IPS DF 6.9 (cell line): ENCODE measurements at regions not wholly inside any gene's neighbourhood (a gene's known extent, or its start where the extent isn't known, plus 50 kb on each side); places are given as distances from the start of the nearest gene placed in this dataset.
"Not testable (repeated sequence)": the region's sequence is repeated elsewhere in the genome, so short reads cannot be mapped to it uniquely, and the experiment has no call there.

Experiments
- DNase-seq: peaks from one replicate; pipeline ENCODE4 v3.0.0-alpha.2; 2013; ENCODE audit warnings: low read depth, low spot score
- H3K27ac ChIP-seq: one replicate; pipeline ENCODE4 v1.5.1; 2013; ENCODE audit warnings: low read length, control low read depth
- H3K27me3 ChIP-seq: 2 replicates; pipeline ENCODE4 v1.6.1; 2013; ENCODE audit warnings: mild to moderate bottlenecking, low read length; ENCODE audit not compliant: control insufficient read depth, insufficient read depth
- H3K36me3 ChIP-seq: 2 replicates; pipeline ENCODE4 v1.6.1; 2013; ENCODE audit warnings: low read length; ENCODE audit not compliant: control insufficient read depth, insufficient read depth
- H3K4me1 ChIP-seq: 2 replicates; pipeline ENCODE4 v1.6.1; 2013; ENCODE audit warnings: low read length; ENCODE audit not compliant: control insufficient read depth, insufficient read depth
- H3K4me3 ChIP-seq: 2 replicates; pipeline ENCODE4 v1.5.1; 2013; ENCODE audit warnings: mild to moderate bottlenecking, low read length
- H3K9me3 ChIP-seq: 2 replicates; pipeline ENCODE4 v1.6.1; 2013; ENCODE audit warnings: low read length, inconsistent platforms; ENCODE audit not compliant: control insufficient read depth, insufficient read depth
- WGBS: extraction: QIAGEN DNeasy Blood & Tissue Kit; methylation state at CpG from one replicate; pipeline ENCODE4 v1.1.7; 2013; ENCODE audit warnings: mixed read lengths, missing lambda C conversion rate; ENCODE audit not compliant: insufficient read length, insufficient coverage; 5-methylcytosine and 5-hydroxymethylcytosine counted together

GRCh38 chr15:20187370-20188355 is 353.9 kb downstream of the GOLGA6L6 start:
- WGBS: no CpG with 5 or more reads among the region's 1 CpG
- DNase-seq, H3K27me3 ChIP-seq, H3K36me3 ChIP-seq, H3K27ac ChIP-seq, H3K4me1 ChIP-seq, H3K4me3 ChIP-seq: not testable (repeated sequence)
- H3K9me3 ChIP-seq: peaks cover 11% of the 10 kb centered on the region

DNA sequence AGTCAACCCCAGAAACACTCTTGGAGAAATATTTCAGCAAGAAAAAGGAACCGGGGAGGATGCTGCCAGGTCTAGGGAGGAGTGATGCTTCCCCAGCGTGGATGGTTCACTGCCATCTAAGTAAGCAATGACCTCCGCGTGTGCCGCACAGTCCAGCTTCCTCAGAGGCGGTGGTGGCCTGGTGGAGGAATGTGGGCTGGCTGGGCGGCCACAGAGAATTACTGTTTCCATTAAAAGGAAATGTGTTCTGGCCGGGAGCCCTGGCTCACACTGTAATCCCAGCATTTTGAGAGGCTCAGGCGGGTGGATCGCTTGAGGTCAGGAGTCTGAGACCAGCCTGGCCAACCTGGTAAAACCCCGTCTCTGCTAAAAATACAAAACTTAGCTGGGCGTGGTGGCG is 356.7 kb downstream of the GOLGA6L6 start:
- H3K36me3 ChIP-seq, H3K27me3 ChIP-seq, DNase-seq, H3K4me1 ChIP-seq, H3K9me3 ChIP-seq, H3K27ac ChIP-seq, H3K4me3 ChIP-seq: not testable (repeated sequence)
- WGBS: no CpG with 5 or more reads among the region's 13 CpGs

GRCh38 chr15:20168221-20168620 is 373.4 kb downstream of the GOLGA6L6 start:
- H3K4me3 ChIP-seq, H3K4me1 ChIP-seq, H3K27ac ChIP-seq, DNase-seq, H3K36me3 ChIP-seq, H3K27me3 ChIP-seq, H3K9me3 ChIP-seq: not testable (repeated sequence)
- WGBS: no CpG with 5 or more reads among the region's 33 CpGs

- WGBS: no CpG with 5 or more reads among the region's 9 CpGs
- H3K4me1 ChIP-seq, H3K9me3 ChIP-seq, H3K36me3 ChIP-seq, DNase-seq, H3K27me3 ChIP-seq, H3K4me3 ChIP-seq, H3K27ac ChIP-seq: not testable (repeated sequence)
Measured at GRCh38 chr15:20153528-20153927, 388.1 kb downstream of the GOLGA6L6 start.

GRCh38 chr15:20148679-20149078 is 392.9 kb downstream of the GOLGA6L6 start:
- not testable (repeated sequence) for H3K27me3 ChIP-seq, H3K4me3 ChIP-seq, DNase-seq, H3K36me3 ChIP-seq, H3K4me1 ChIP-seq, H3K9me3 ChIP-seq, H3K27ac ChIP-seq
- WGBS: no CpG with 5 or more reads among the region's 14 CpGs

GRCh38 chr15:20148008-20148407 is 393.6 kb downstream of the GOLGA6L6 start:
- H3K27ac ChIP-seq, H3K36me3 ChIP-seq, DNase-seq, H3K27me3 ChIP-seq, H3K4me1 ChIP-seq, H3K9me3 ChIP-seq, H3K4me3 ChIP-seq: not testable (repeated sequence)
- WGBS: no CpG with 5 or more reads among the region's 73 CpGs

- not testable (repeated sequence) for H3K9me3 ChIP-seq, H3K4me3 ChIP-seq, H3K27ac ChIP-seq, H3K36me3 ChIP-seq, DNase-seq, H3K27me3 ChIP-seq, H3K4me1 ChIP-seq
- WGBS: no CpG with 5 or more reads among the region's 14 CpGs
Measured at GRCh38 chr15:20144333-20145036, 397.1 kb downstream of the GOLGA6L6 start.

DNA sequence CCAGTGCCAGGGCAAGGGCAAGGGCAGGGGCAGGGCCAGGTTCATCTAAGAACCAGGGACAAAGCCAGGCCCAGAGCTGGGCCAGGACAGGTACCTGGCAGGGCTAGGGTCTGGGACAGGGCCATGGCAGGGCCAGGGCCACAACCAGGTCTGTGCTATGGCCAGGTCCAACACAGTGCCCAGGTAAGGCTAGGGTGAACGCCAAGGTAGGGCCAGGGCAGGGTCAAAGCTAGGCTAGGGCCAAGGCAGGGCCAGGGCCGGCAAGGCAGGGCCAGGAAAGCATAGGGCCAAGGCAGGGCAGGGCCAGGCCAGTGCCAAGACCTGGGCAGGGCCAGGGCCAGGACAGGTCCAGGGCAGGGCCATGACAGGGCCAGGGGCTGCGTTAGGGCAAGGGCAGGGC is 398.7 kb downstream of the GOLGA6L6 start:
- not testable (repeated sequence) for H3K27ac ChIP-seq, DNase-seq, H3K4me1 ChIP-seq, H3K27me3 ChIP-seq, H3K9me3 ChIP-seq, H3K36me3 ChIP-seq, H3K4me3 ChIP-seq
- WGBS: no CpG with 5 or more reads among the region's 3 CpGs

DNA sequence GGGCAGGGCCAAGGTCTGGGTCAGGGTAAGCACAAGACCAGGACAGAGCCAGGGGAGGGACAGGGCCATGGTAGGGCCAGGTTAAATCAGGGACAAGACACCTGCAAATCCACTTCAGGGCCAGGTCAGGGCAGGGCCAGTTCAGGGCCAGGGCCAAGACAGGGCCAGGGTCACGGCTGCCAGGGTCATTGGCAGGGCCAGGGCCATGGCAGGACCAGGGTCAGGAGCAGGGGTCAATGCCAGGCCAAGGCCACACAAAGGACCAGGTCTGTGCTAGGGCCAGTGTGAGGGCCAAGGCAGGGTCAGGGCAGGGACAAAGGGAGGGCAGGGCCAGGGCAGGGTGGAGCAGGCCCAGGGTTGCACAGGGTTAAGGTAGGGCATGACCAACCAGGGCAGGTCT is 399.2 kb downstream of the GOLGA6L6 start:
- not testable (repeated sequence) for H3K9me3 ChIP-seq, H3K27me3 ChIP-seq, H3K36me3 ChIP-seq, DNase-seq, H3K4me1 ChIP-seq, H3K4me3 ChIP-seq, H3K27ac ChIP-seq
- WGBS: no CpG with 5 or more reads among the region's 1 CpG

- H3K27me3 ChIP-seq, H3K4me1 ChIP-seq, H3K9me3 ChIP-seq, H3K4me3 ChIP-seq, H3K36me3 ChIP-seq, DNase-seq, H3K27ac ChIP-seq: not testable (repeated sequence)
- no CpG with 5 or more reads among the region's 4 CpGs for WGBS
Measured at GRCh38 chr15:20124668-20125067, 416.9 kb downstream of the GOLGA6L6 start.
